ENCODE measurements at regions not wholly inside any gene's neighbourhood (a gene's known extent, or its start where the extent isn't known, plus 50 kb on each side); places are given as distances from the start of the nearest gene placed in this dataset.
"Not testable (repeated sequence)": the region's sequence is repeated elsewhere in the genome, so short reads cannot be mapped to it uniquely, and the experiment has no call there.

DNA sequence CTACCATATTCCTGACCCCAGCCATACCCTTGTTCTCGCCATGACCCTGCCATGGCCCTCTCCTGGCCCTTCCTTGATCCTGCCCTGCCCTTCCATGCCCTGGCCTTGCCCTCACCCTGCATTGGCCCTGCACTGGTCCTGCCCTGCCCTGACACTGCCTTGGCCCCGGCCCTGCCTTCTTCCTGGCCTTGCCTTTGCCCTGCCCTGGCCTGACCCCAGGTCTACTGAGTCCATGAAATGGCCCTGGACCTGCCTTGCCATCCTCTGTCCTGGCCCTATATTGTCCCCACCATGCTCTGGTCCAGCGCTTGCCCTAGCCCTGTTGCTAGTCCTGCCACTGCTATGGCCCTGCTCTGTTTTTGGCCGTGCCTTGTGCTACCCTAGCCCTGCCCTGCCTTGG, 536.1 kb downstream of the FOXD4L6 start:
- POLR2A ChIA-PET (ENCODE audit: unreplicated experiment); H3K23ac ChIP-seq (ENCODE audit: low read depth, low read length); BruUV-seq (replicated peaks); in situ Hi-C loops (cut with MboI; ENCODE audit: low sequenced_read_pairs); H4K91ac ChIP-seq (ENCODE audit: insufficient read depth, low read depth, low read length); H3K14ac ChIP-seq (replicated peaks; ENCODE audit: low read depth, low read length); ATAC-seq (ENCODE audit: low read depth); H4K20me1 ChIP-seq (ENCODE audit: insufficient read depth, low read length); H2AK9ac ChIP-seq (replicated peaks; ENCODE audit: low read depth, low read length, poor library complexity); H3K4me3 ChIP-seq (ENCODE audit: insufficient read depth, low read depth, low read length); H3K4me2 ChIP-seq (ENCODE audit: low read depth, low read length); H2AK5ac ChIP-seq (ENCODE audit: low read depth, low read length); intact Hi-C loops (cut with micrococcal nuclease); H3K4me1 ChIP-seq (ENCODE audit: control insufficient read depth, insufficient read depth, low read length); H2BK120ac ChIP-seq (ENCODE audit: low read depth, low read length); H3K9ac ChIP-seq (ENCODE audit: low read depth, low read length); H3K18ac ChIP-seq (ENCODE audit: low read depth, low read length); H3K56ac ChIP-seq (ENCODE audit: extremely low read depth, insufficient read depth, low read length); H3K9me3 ChIP-seq (ENCODE audit: control insufficient read depth, insufficient read depth, low read length); H3K36me3 ChIP-seq (ENCODE audit: control insufficient read depth, insufficient read depth, low read length); H2BK20ac ChIP-seq (ENCODE audit: low read depth, low read length); H2BK5ac ChIP-seq (ENCODE audit: low read depth, low read length, poor library complexity, severe bottlenecking); dilution Hi-C loops (cut with HindIII; ENCODE audit: low sequenced_read_pairs, unreplicated experiment); H2BK15ac ChIP-seq (ENCODE audit: low read depth, low read length); H3K9me1 ChIP-seq (ENCODE audit: insufficient read depth, low read length); H2AFZ ChIP-seq (replicated peaks; ENCODE audit: low read length, poor library complexity); H4K5ac ChIP-seq (ENCODE audit: low read depth, low read length); H3K4ac ChIP-seq (ENCODE audit: low read depth, low read length); CTCF ChIA-PET; DNase-seq; H3K79me1 ChIP-seq (ENCODE audit: low read depth in 1 of 2, low read length in 2 of 2); H4K8ac ChIP-seq (ENCODE audit: low read depth in 2 of 2, low read length in 2 of 2); H3K27ac ChIP-seq (ENCODE audit: insufficient read depth, low read length); H3K27me3 ChIP-seq (ENCODE audit: control insufficient read depth, insufficient read depth, low read length): not testable (repeated sequence)
- 40% methylated on average over 1 of the region's 4 CpGs; no CpG with 5 or more reads in 1 of the 2 experiments for WGBS, 2 experiments (ENCODE audit: extremely low coverage in 2 of 2, insufficient read length in 1 of 2)

DNA sequence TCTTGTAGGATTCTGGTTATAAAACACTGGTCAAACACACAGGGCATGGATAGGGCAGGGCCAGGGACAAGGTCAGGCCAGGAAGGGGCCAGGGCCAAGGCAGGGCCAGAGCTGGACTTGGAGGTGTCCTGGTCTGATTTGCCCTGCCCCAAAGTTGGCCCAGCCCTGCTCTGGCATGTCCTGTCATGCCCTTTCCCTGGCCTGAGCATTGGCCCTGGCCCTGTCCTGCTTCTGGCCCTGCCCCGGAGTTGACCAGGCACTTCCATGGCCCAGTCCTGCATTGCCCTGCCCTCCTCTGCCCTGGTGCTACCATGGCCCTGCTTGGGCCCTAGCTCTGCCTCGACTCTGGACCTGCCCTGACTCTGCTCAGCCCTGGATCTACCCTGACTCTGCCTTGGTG, 536.6 kb downstream of the FOXD4L6 start:
- H4K5ac ChIP-seq (ENCODE audit: low read depth, low read length); in situ Hi-C loops (cut with MboI; ENCODE audit: low sequenced_read_pairs); BruUV-seq (replicated peaks): not testable (repeated sequence)

More for the DNA sequence above, 536.6 kb downstream of the FOXD4L6 start:
- H3K9me3 ChIP-seq (ENCODE audit: control insufficient read depth, insufficient read depth, low read length); H3K56ac ChIP-seq (ENCODE audit: extremely low read depth, insufficient read depth, low read length); H3K23ac ChIP-seq (ENCODE audit: low read depth, low read length); H3K27me3 ChIP-seq (ENCODE audit: control insufficient read depth, insufficient read depth, low read length); H3K79me1 ChIP-seq (ENCODE audit: low read depth in 1 of 2, low read length in 2 of 2); H2BK120ac ChIP-seq (ENCODE audit: low read depth, low read length); H4K20me1 ChIP-seq (ENCODE audit: insufficient read depth, low read length); H3K4me2 ChIP-seq (ENCODE audit: low read depth, low read length); H3K18ac ChIP-seq (ENCODE audit: low read depth, low read length); H4K8ac ChIP-seq (ENCODE audit: low read depth in 2 of 2, low read length in 2 of 2); H3K27ac ChIP-seq (ENCODE audit: insufficient read depth, low read length); H3K4me3 ChIP-seq (ENCODE audit: insufficient read depth, low read depth, low read length); dilution Hi-C loops (cut with HindIII; ENCODE audit: low sequenced_read_pairs, unreplicated experiment); H2BK20ac ChIP-seq (ENCODE audit: low read depth, low read length); H2AK9ac ChIP-seq (replicated peaks; ENCODE audit: low read depth, low read length, poor library complexity); H2AFZ ChIP-seq (replicated peaks; ENCODE audit: low read length, poor library complexity); H3K36me3 ChIP-seq (ENCODE audit: control insufficient read depth, insufficient read depth, low read length); H3K9ac ChIP-seq (ENCODE audit: low read depth, low read length); H4K91ac ChIP-seq (ENCODE audit: insufficient read depth, low read depth, low read length); intact Hi-C loops (cut with micrococcal nuclease); H2BK15ac ChIP-seq (ENCODE audit: low read depth, low read length); H2BK5ac ChIP-seq (ENCODE audit: low read depth, low read length, poor library complexity, severe bottlenecking); ATAC-seq (ENCODE audit: low read depth); DNase-seq; H3K4ac ChIP-seq (ENCODE audit: low read depth, low read length); H2AK5ac ChIP-seq (ENCODE audit: low read depth, low read length); H3K4me1 ChIP-seq (ENCODE audit: control insufficient read depth, insufficient read depth, low read length); H3K9me1 ChIP-seq (ENCODE audit: insufficient read depth, low read length); H3K14ac ChIP-seq (replicated peaks; ENCODE audit: low read depth, low read length); CTCF ChIA-PET; POLR2A ChIA-PET (ENCODE audit: unreplicated experiment): not testable (repeated sequence)
- WGBS, 2 experiments (ENCODE audit: extremely low coverage in 2 of 2, insufficient read length in 1 of 2) = no CpG with 5 or more reads among the region's 2 CpGs

All from IMR-90 (cell line).